ENCODE measurements at regions not wholly inside any gene's neighbourhood (a gene's known extent, or its start where the extent isn't known, plus 50 kb on each side); places are given as distances from the start of the nearest gene placed in this dataset.
"Not testable (repeated sequence)": the region's sequence is repeated elsewhere in the genome, so short reads cannot be mapped to it uniquely, and the experiment has no call there.

- DNase-seq = no peak
Observed at GRCh38 chr12:3367750-3368444, 123.1 kb upstream of the PRMT8 start.

- peak; percentile 25 for DNase-seq
Observed at GRCh38 chr12:3371018-3371417, 120.0 kb upstream of the PRMT8 start.

- DNase-seq = no peak
Observed at GRCh38 chr12:3375326-3375725, 115.7 kb upstream of the PRMT8 start.

- DNase-seq = no peak
Observed at GRCh38 chr12:3376779-3377455, 114.1 kb upstream of the PRMT8 start.

GRCh38 chr12:3378655-3379054, 112.3 kb upstream of the PRMT8 start:
- DNase-seq = no peak

- DNase-seq = no peak
Observed at GRCh38 chr12:3379079-3379478, 111.9 kb upstream of the PRMT8 start.

- no peak for DNase-seq
Observed at GRCh38 chr12:3380200-3381043, 110.6 kb upstream of the PRMT8 start.

GRCh38 chr12:3381059-3382047, 109.7 kb upstream of the PRMT8 start:
- no peak for DNase-seq

- DNase-seq = no peak
Observed at GRCh38 chr12:3389986-3390385, 101.0 kb upstream of the PRMT8 start.

- DNase-seq = not testable (repeated sequence)
Observed at GRCh38 chr12:3397596-3397995, 93.4 kb upstream of the PRMT8 start.

- no peak for DNase-seq
Observed at GRCh38 chr12:3398196-3398789, 92.7 kb upstream of the PRMT8 start.

GRCh38 chr12:3405821-3406220, 85.2 kb upstream of the PRMT8 start:
- no peak for DNase-seq

GRCh38 chr12:3407723-3408122, 83.3 kb upstream of the PRMT8 start:
- DNase-seq = no peak

GRCh38 chr12:3409662-3410061, 81.3 kb upstream of the PRMT8 start:
- no peak for DNase-seq

- no peak for DNase-seq
Observed at GRCh38 chr12:3416159-3416558, 74.8 kb upstream of the PRMT8 start.

- no peak for DNase-seq
Observed at GRCh38 chr12:3416670-3417069, 74.3 kb upstream of the PRMT8 start.

- DNase-seq = no peak
Observed at GRCh38 chr12:3417113-3417512, 73.9 kb upstream of the PRMT8 start.

- DNase-seq = no peak
Observed at GRCh38 chr12:3417937-3418462, 73.0 kb upstream of the PRMT8 start.

GRCh38 chr12:3418609-3419390, 72.2 kb upstream of the PRMT8 start:
- no peak for DNase-seq

- no peak for DNase-seq
Observed at GRCh38 chr12:3419558-3419957, 71.4 kb upstream of the PRMT8 start.

GRCh38 chr12:3420693-3421092, 70.3 kb upstream of the PRMT8 start:
- no peak for DNase-seq

Data from SHP77 treated with DMSO at 0.1 percent for 48 hours (cell line).